NCI-H524 treated with DMSO at 0.1 percent for 48 hours (cell line): ENCODE measurements at regions not wholly inside any gene's neighbourhood (a gene's known extent, or its start where the extent isn't known, plus 50 kb on each side); places are given as distances from the start of the nearest gene placed in this dataset.
"Not testable (repeated sequence)": the region's sequence is repeated elsewhere in the genome, so short reads cannot be mapped to it uniquely, and the experiment has no call there.

Experiments used
- DNase-seq: peaks from one replicate; lab custom pipeline; 2025; lab: John Stamatoyannopoulos, UW

- no peak for DNase-seq
Observed at GRCh38 chr5:68026092-68026885, 189.3 kb upstream of the PIK3R1 start.

- DNase-seq, result no peak
Observed at GRCh38 chr5:68024426-68024825, 191.1 kb upstream of the PIK3R1 start.

- no peak for DNase-seq
Observed at GRCh38 chr5:68021916-68022315, 193.6 kb upstream of the PIK3R1 start.

GRCh38 chr5:68021227-68021626 is 194.3 kb upstream of the PIK3R1 start:
- no peak for DNase-seq

GRCh38 chr5:68020461-68020969 is 195.0 kb upstream of the PIK3R1 start:
- DNase-seq, result not testable (repeated sequence)

GRCh38 chr5:68015381-68016302 is 199.9 kb upstream of the PIK3R1 start:
- DNase-seq, result no peak

- DNase-seq, result no peak
Observed at GRCh38 chr5:68012831-68013230, 202.7 kb upstream of the PIK3R1 start.

- DNase-seq, result no peak
Observed at GRCh38 chr5:68012429-68012828, 203.1 kb upstream of the PIK3R1 start.

GRCh38 chr5:68011801-68012200 is 203.8 kb upstream of the PIK3R1 start:
- DNase-seq, result no peak

GRCh38 chr5:68011259-68011760 is 204.2 kb upstream of the PIK3R1 start:
- DNase-seq, result no peak

GRCh38 chr5:68010740-68011139 is 204.8 kb upstream of the PIK3R1 start:
- no peak for DNase-seq

GRCh38 chr5:68007451-68007850 is 208.1 kb upstream of the PIK3R1 start:
- DNase-seq, result no peak

- no peak for DNase-seq
Observed at GRCh38 chr5:68002836-68003235, 212.7 kb upstream of the PIK3R1 start.

GRCh38 chr5:68000805-68001204 is 214.8 kb upstream of the PIK3R1 start:
- DNase-seq, result no peak

- DNase-seq, result no peak
Observed at GRCh38 chr5:67999391-67999790, 216.2 kb upstream of the PIK3R1 start.

- no peak for DNase-seq
Observed at GRCh38 chr5:67998709-67999261, 216.8 kb upstream of the PIK3R1 start.

- no peak for DNase-seq
Observed at GRCh38 chr5:67997892-67998457, 217.6 kb upstream of the PIK3R1 start.

GRCh38 chr5:67997148-67997547 is 218.4 kb upstream of the PIK3R1 start:
- DNase-seq, result no peak

- no peak for DNase-seq
Observed at GRCh38 chr5:67996596-67996995, 219.0 kb upstream of the PIK3R1 start.

GRCh38 chr5:67992923-67993322 is 222.6 kb upstream of the PIK3R1 start:
- no peak for DNase-seq

- no peak for DNase-seq
Observed at GRCh38 chr5:67989456-67989855, 226.1 kb upstream of the PIK3R1 start.

GRCh38 chr5:67986761-67987160 is 228.8 kb upstream of the PIK3R1 start:
- DNase-seq, result no peak
